Liver (tissue), 8 donors: ENCODE measurements at regions not wholly inside any gene's neighbourhood (a gene's known extent, or its start where the extent isn't known, plus 50 kb on each side); places are given as distances from the start of the nearest gene placed in this dataset.

Experiments
- DNase-seq: peaks from one replicate; pipeline ENCODE4 v3.0.0-alpha.2; 2017; ENCODE audit warnings: low spot score
- H3K27ac ChIP-seq, 2 donors: one replicate each; pipeline ENCODE4 v1.7.0; 2013; ENCODE audit warnings: inconsistent platforms in 2 of 2, low read length in 2 of 2, control low read depth in 1 of 2, low read depth in 1 of 2, mild to moderate bottlenecking in 1 of 2
- H3K27me3 ChIP-seq, 4 donors: one replicate each; pipeline versions ENCODE4 v1.6.1 to v1.7.0; 2013; ENCODE audit warnings: low read length in 3 of 4, inconsistent platforms in 1 of 4, mild to moderate bottlenecking in 1 of 4, moderate library complexity in 1 of 4; ENCODE audit not compliant: control insufficient read depth in 4 of 4, insufficient read depth in 4 of 4
- H3K36me3 ChIP-seq, 4 donors: one replicate each; pipeline versions ENCODE4 v1.6.1 to v1.7.0; 2013; ENCODE audit warnings: low read length in 3 of 4, mild to moderate bottlenecking in 3 of 4, low read depth in 1 of 4, moderate library complexity in 1 of 4; ENCODE audit not compliant: control insufficient read depth in 4 of 4, insufficient read depth in 3 of 4
- H3K4me1 ChIP-seq, 4 donors: one replicate each; pipeline versions ENCODE4 v1.6.1 to v1.7.0; 2013; ENCODE audit warnings: low read length in 3 of 4, mild to moderate bottlenecking in 3 of 4, moderate library complexity in 1 of 4; ENCODE audit not compliant: control insufficient read depth in 4 of 4, insufficient read depth in 4 of 4
- H3K4me3 ChIP-seq, 3 donors: one replicate each; pipeline versions ENCODE4 v1.6.1 to v1.7.0; 2013; ENCODE audit warnings: low read length in 3 of 3, control low read depth in 1 of 3, low read depth in 1 of 3, mild to moderate bottlenecking in 1 of 3
- H3K9ac ChIP-seq, 2 donors: one replicate each; pipeline ENCODE4 v1.7.0; 2013; ENCODE audit warnings: low read length in 2 of 2, mild to moderate bottlenecking in 2 of 2, moderate library complexity in 2 of 2, control low read depth in 1 of 2, low read depth in 1 of 2
- H3K9me3 ChIP-seq, 4 donors: one replicate each; pipeline versions ENCODE4 v1.6.1 to v1.7.0; 2013; ENCODE audit warnings: low read length in 3 of 4; ENCODE audit not compliant: control insufficient read depth in 4 of 4
- CTCF ChIP-seq: fragments of 150-350 bp; IDR thresholded peaks from 2 replicates; pipeline ENCODE4 v1.5.1; 2017; ENCODE audit warnings: improper control_type of control experiment, low read depth, low read length; ENCODE audit not compliant: missing input control
- EGR1 ChIP-seq, 2 donors: IDR thresholded peaks; 2 replicates each; pipeline ENCODE4 v1.6.1; 2016 to 2018; ENCODE audit warnings: antibody characterized with exemption in 2 of 2, low read depth in 2 of 2
- FOXA1 ChIP-seq: IDR thresholded peaks from 2 replicates; pipeline ENCODE4 v1.6.1; 2016; ENCODE audit warnings: antibody characterized with exemption
- FOXA2 ChIP-seq: IDR thresholded peaks from 2 replicates; pipeline ENCODE4 v1.6.1; 2016; ENCODE audit warnings: antibody characterized with exemption
- GABPA ChIP-seq, 2 donors: IDR thresholded peaks in 1 of 2; conservative IDR thresholded peaks in 1 of 2; 2 replicates each; pipeline ENCODE4 v1.6.1; 2016; ENCODE audit warnings: antibody characterized with exemption in 2 of 2, mild to moderate bottlenecking in 1 of 2, moderate library complexity in 1 of 2
- HNF4A ChIP-seq, 2 donors: conservative IDR thresholded peaks; 2 replicates each; pipeline ENCODE4 v1.6.1; 2016; ENCODE audit warnings: antibody characterized with exemption in 2 of 2, mild to moderate bottlenecking in 2 of 2
- HNF4G ChIP-seq: IDR thresholded peaks from 2 replicates; pipeline ENCODE4 v1.6.1; 2016; ENCODE audit warnings: antibody characterized with exemption
- JUND ChIP-seq, 2 donors: IDR thresholded peaks; 2 replicates each; pipeline ENCODE4 v1.6.1; 2016; ENCODE audit warnings: antibody characterized with exemption in 2 of 2
- NR2F2 ChIP-seq: IDR thresholded peaks from 2 replicates; pipeline ENCODE4 v1.6.1; 2016; ENCODE audit warnings: antibody characterized with exemption
- RAD21 ChIP-seq, 2 donors: IDR thresholded peaks; 2 replicates each; pipeline ENCODE4 v1.6.1; 2016; ENCODE audit warnings: antibody characterized with exemption in 2 of 2, mild to moderate bottlenecking in 2 of 2
- REST ChIP-seq: IDR thresholded peaks from 2 replicates; pipeline ENCODE4 v1.6.1; 2016; ENCODE audit warnings: antibody characterized with exemption, mild to moderate bottlenecking
- RXRA ChIP-seq, 2 donors: IDR thresholded peaks; 2 replicates each; pipeline ENCODE4 v1.6.1; 2017 to 2018; ENCODE audit warnings: antibody characterized with exemption in 2 of 2, mild to moderate bottlenecking in 1 of 2
- SP1 ChIP-seq: IDR thresholded peaks from 2 replicates; pipeline ENCODE4 v1.6.1; 2018; ENCODE audit warnings: antibody characterized with exemption, mild to moderate bottlenecking
- TAF1 ChIP-seq: conservative IDR thresholded peaks from 2 replicates; pipeline ENCODE4 v1.6.1; 2016; ENCODE audit warnings: antibody characterized with exemption, mild to moderate bottlenecking
- YY1 ChIP-seq: IDR thresholded peaks from 2 replicates; pipeline ENCODE4 v1.6.1; 2016; ENCODE audit warnings: antibody characterized with exemption, mild to moderate bottlenecking
- WGBS: extraction: QIAGEN DNeasy Blood & Tissue Kit; methylation state at CpG from one replicate; pipeline ENCODE4 v1.1.7; 2013; 5-methylcytosine and 5-hydroxymethylcytosine counted together
- TF ChIP-seq, protein P1 (sequence below): IDR thresholded peaks from 2 replicates; pipeline ENCODE4 v1.6.1; 2016; ENCODE audit warnings: antibody characterized with exemption
- TF ChIP-seq, protein P2 (sequence below): IDR thresholded peaks from 2 replicates; pipeline ENCODE4 v1.6.1; 2016; ENCODE audit warnings: antibody characterized with exemption
- TF ChIP-seq, protein P3 (sequence below): IDR thresholded peaks from 2 replicates; pipeline ENCODE4 v1.6.1; 2016; ENCODE audit warnings: antibody characterized with exemption
- donor health status: healthy.
- donor health status: healthy.
- donor health status: healthy.
- donor health status: healthy.
- donor health status: healthy.

DNA sequence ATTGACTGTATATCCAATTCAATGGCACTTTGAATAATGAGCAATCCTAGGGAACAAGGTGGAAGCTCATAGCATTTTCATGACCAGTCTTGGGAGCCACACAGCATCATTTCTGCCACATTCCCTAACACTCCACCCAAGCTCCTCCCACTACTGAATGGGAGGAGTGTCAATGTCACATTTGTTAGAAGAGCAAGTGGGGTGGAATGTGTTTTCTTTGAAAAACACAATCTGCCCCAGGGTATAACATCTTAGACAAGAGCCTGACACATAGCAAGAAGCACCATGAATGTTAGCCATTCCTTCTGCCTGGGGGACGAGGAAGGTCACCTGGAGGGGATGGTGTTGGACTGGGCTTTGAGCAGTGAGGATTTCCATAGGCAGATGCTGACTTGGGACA is 258.3 kb upstream of the PMEPA1 start (continued):
- TF ChIP-seq REST (no peak), HNF4G (no peak)

DNA sequence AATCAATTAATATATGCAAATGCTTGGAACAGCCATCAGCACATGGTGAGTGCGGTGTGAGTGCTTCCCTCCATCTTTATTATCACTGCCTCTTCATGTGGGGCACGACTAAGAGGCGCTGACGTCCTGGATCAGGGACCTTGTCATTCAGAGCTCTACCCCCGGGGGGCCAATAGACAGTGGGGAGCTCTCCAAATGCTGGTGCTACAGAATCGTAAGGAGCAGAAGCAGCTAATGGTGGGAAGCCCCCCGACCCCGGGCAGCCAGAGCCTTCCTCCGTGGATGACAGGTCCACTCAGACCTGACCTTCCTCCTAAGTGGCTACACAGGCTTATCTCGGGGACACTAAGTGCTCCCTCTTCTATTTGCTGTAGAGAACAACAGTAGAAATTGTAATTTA is 257.5 kb upstream of the PMEPA1 start:
- Histone ChIP-seq H3K27me3 (no peaks in the 10 kb centered on the region), H3K27ac (no peak overlapping the region), H3K9me3 (peaks cover 0 to 3% (median 0%) of the 10 kb centered on the region in 4 donors), H3K9ac (no peak overlapping the region), H3K4me3 (no peak overlapping the region), H3K4me1 (no peaks in the 10 kb centered on the region), H3K36me3 (no peaks in the 10 kb centered on the region)
- 72% methylated on average over 10 of the region's 10 CpGs for WGBS
- no peak for DNase-seq
- TF ChIP-seq CTCF = no peak
- TF ChIP-seq HNF4A (conservative IDR thresholded peaks at IDR 0.05) = no peak
- TF ChIP-seq YY1 = no peak
- no peak for TF ChIP-seq SP1
- no peak for TF ChIP-seq NR2F2
- TF ChIP-seq RXRA (IDR thresholded peaks at IDR 0.05) = no peak
- TF ChIP-seq JUND (IDR thresholded peaks at IDR 0.05) = no peak
- no peak for TF ChIP-seq TAF1
- no peak for TF ChIP-seq GABPA (IDR thresholded peaks at IDR 0.05 in 1 of 2, conservative IDR thresholded peaks at IDR 0.05 in 1 of 2)
- no peak for TF ChIP-seq EGR1 (IDR thresholded peaks at IDR 0.05; ENCODE audit: low read depth in 2 of 2)
- TF ChIP-seq HNF4G = no peak
- TF ChIP-seq, protein P1, sequence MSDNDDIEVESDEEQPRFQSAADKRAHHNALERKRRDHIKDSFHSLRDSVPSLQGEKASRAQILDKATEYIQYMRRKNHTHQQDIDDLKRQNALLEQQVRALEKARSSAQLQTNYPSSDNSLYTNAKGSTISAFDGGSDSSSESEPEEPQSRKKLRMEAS = no peak
- TF ChIP-seq FOXA1 = no peak
- TF ChIP-seq, protein P2, sequence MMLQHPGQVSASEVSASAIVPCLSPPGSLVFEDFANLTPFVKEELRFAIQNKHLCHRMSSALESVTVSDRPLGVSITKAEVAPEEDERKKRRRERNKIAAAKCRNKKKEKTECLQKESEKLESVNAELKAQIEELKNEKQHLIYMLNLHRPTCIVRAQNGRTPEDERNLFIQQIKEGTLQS = no peak
- TF ChIP-seq RAD21 (IDR thresholded peaks at IDR 0.05) = no peak
- no peak for TF ChIP-seq REST
- TF ChIP-seq, protein P3, sequence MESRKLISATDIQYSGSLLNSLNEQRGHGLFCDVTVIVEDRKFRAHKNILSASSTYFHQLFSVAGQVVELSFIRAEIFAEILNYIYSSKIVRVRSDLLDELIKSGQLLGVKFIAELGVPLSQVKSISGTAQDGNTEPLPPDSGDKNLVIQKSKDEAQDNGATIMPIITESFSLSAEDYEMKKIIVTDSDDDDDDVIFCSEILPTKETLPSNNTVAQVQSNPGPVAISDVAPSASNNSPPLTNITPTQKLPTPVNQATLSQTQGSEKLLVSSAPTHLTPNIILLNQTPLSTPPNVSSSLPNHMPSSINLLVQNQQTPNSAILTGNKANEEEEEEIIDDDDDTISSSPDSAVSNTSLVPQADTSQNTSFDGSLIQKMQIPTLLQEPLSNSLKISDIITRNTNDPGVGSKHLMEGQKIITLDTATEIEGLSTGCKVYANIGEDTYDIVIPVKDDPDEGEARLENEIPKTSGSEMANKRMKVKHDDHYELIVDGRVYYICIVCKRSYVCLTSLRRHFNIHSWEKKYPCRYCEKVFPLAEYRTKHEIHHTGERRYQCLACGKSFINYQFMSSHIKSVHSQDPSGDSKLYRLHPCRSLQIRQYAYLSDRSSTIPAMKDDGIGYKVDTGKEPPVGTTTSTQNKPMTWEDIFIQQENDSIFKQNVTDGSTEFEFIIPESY = no peak
- TF ChIP-seq FOXA2 = no peak
